ENCODE measurements at regions not wholly inside any gene's neighbourhood (a gene's known extent, or its start where the extent isn't known, plus 50 kb on each side); places are given as distances from the start of the nearest gene placed in this dataset.

DNA sequence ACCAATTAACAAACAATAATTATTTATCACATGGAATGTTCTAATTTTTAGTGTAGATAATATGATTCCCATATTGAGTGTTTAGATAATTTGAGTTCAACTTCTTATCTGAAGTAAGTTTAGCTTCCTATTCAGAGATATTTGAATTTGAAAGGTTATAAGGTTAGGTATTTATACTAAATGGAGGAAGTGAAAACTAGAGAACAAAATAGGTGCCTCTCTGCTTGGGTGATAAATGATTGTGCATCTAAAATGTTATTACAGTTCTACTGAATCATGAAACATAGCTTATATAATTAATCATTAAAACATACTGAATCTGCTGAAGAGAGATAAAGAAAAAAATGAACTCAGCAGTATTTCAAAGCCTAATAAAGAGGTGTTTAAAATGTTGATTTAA, 1174.3 kb downstream of the XPNPEP1 start:
- intact Hi-C loops (cut with micrococcal nuclease) (no loop called here), in situ Hi-C loops (cut with MboI; ENCODE audit: low sequenced_read_pairs) (no loop called here), dilution Hi-C loops (cut with HindIII; ENCODE audit: low sequenced_read_pairs, unreplicated experiment) (no loop called here)
- CTCF ChIA-PET: no interaction called here
- no peak overlapping the region for H4K5ac ChIP-seq (ENCODE audit: low read depth, low read length)
- H2BK120ac ChIP-seq (ENCODE audit: low read depth, low read length): no peak overlapping the region
- H3K27ac ChIP-seq (ENCODE audit: insufficient read depth, low read length): no peak overlapping the region
- H2AK9ac ChIP-seq (replicated peaks; ENCODE audit: low read depth, low read length, poor library complexity): no peak overlapping the region
- no peak overlapping the region for H3K4me2 ChIP-seq (ENCODE audit: low read depth, low read length)
- ATAC-seq (ENCODE audit: low read depth) (no peak), DNase-seq (no peak)
- no peak overlapping the region for H2BK20ac ChIP-seq (ENCODE audit: low read depth, low read length)
- H3K36me3 ChIP-seq (ENCODE audit: control insufficient read depth, insufficient read depth, low read length): no peaks in the 10 kb centered on the region
- H3K4me1 ChIP-seq (ENCODE audit: control insufficient read depth, insufficient read depth, low read length): no peaks in the 10 kb centered on the region
- no peaks in the 10 kb centered on the region for H3K27me3 ChIP-seq (ENCODE audit: control insufficient read depth, insufficient read depth, low read length)
- H3K4ac ChIP-seq (ENCODE audit: low read depth, low read length): no peak overlapping the region
- BruUV-seq (replicated peaks): no TSS peak
- no peak overlapping the region for H2AK5ac ChIP-seq (ENCODE audit: low read depth, low read length)
- H3K4me3 ChIP-seq (ENCODE audit: insufficient read depth, low read depth, low read length): no peak overlapping the region
- TF ChIP-seq FOS (IDR thresholded peaks at IDR 0.05; ENCODE audit: low read depth, low read length) (no peak), CHD1 (IDR thresholded peaks at IDR 0.05; ENCODE audit: low read depth, low read length) (no peak), POLR2A (IDR thresholded peaks at IDR 0.05; ENCODE audit: low read depth, low read length) (no peak), MAZ (IDR thresholded peaks at IDR 0.05; ENCODE audit: borderline replicate concordance, low read depth, low read length) (no peak), RCOR1 (IDR thresholded peaks at IDR 0.05; ENCODE audit: insufficient replicate concordance, low read length) (no peak), BHLHE40 (IDR thresholded peaks at IDR 0.05; ENCODE audit: low read depth, low read length) (no peak), RFX5 (IDR thresholded peaks at IDR 0.05; ENCODE audit: low read depth, low read length) (no peak)
- TF ChIP-seq, protein P1, sequence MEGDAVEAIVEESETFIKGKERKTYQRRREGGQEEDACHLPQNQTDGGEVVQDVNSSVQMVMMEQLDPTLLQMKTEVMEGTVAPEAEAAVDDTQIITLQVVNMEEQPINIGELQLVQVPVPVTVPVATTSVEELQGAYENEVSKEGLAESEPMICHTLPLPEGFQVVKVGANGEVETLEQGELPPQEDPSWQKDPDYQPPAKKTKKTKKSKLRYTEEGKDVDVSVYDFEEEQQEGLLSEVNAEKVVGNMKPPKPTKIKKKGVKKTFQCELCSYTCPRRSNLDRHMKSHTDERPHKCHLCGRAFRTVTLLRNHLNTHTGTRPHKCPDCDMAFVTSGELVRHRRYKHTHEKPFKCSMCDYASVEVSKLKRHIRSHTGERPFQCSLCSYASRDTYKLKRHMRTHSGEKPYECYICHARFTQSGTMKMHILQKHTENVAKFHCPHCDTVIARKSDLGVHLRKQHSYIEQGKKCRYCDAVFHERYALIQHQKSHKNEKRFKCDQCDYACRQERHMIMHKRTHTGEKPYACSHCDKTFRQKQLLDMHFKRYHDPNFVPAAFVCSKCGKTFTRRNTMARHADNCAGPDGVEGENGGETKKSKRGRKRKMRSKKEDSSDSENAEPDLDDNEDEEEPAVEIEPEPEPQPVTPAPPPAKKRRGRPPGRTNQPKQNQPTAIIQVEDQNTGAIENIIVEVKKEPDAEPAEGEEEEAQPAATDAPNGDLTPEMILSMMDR (conservative IDR thresholded peaks at IDR 0.05; ENCODE audit: low read depth, low read length): no peak
- TF ChIP-seq, protein P2, sequence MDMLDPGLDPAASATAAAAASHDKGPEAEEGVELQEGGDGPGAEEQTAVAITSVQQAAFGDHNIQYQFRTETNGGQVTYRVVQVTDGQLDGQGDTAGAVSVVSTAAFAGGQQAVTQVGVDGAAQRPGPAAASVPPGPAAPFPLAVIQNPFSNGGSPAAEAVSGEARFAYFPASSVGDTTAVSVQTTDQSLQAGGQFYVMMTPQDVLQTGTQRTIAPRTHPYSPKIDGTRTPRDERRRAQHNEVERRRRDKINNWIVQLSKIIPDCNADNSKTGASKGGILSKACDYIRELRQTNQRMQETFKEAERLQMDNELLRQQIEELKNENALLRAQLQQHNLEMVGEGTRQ (IDR thresholded peaks at IDR 0.05; ENCODE audit: low read depth, low read length): no peak
- TF ChIP-seq, protein P3, sequence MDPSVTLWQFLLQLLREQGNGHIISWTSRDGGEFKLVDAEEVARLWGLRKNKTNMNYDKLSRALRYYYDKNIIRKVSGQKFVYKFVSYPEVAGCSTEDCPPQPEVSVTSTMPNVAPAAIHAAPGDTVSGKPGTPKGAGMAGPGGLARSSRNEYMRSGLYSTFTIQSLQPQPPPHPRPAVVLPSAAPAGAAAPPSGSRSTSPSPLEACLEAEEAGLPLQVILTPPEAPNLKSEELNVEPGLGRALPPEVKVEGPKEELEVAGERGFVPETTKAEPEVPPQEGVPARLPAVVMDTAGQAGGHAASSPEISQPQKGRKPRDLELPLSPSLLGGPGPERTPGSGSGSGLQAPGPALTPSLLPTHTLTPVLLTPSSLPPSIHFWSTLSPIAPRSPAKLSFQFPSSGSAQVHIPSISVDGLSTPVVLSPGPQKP (IDR thresholded peaks at IDR 0.05; ENCODE audit: borderline replicate concordance, low read depth, low read length): no peak
- H3K9me1 ChIP-seq (ENCODE audit: insufficient read depth, low read length): no peaks in the 10 kb centered on the region
- no peak overlapping the region for H4K91ac ChIP-seq (ENCODE audit: insufficient read depth, low read depth, low read length)
- POLR2A ChIA-PET (ENCODE audit: unreplicated experiment): no interaction called here
- no peak overlapping the region for H2AFZ ChIP-seq (replicated peaks; ENCODE audit: low read length, poor library complexity)
- no peaks in the 10 kb centered on the region for H4K20me1 ChIP-seq (ENCODE audit: insufficient read depth, low read length)
- no peak overlapping the region for H2BK5ac ChIP-seq (ENCODE audit: low read depth, low read length, poor library complexity, severe bottlenecking)
- H2BK15ac ChIP-seq (ENCODE audit: low read depth, low read length): no peak overlapping the region
- no peaks in the 10 kb centered on the region for H3K9me3 ChIP-seq (ENCODE audit: control insufficient read depth, insufficient read depth, low read length)
- H3K79me1 ChIP-seq (ENCODE audit: low read depth in 1 of 2, low read length in 2 of 2): no peaks in the 10 kb centered on the region
- H3K18ac ChIP-seq (ENCODE audit: low read depth, low read length): no peak overlapping the region
- H3K9ac ChIP-seq (ENCODE audit: low read depth, low read length): no peak overlapping the region
- H3K23ac ChIP-seq (ENCODE audit: low read depth, low read length): no peak overlapping the region
- H3K56ac ChIP-seq (ENCODE audit: extremely low read depth, insufficient read depth, low read length): no peak overlapping the region
- H4K8ac ChIP-seq (ENCODE audit: low read depth in 2 of 2, low read length in 2 of 2): no peak overlapping the region
- H3K14ac ChIP-seq (replicated peaks; ENCODE audit: low read depth, low read length): no peak overlapping the region

Data from IMR-90 (cell line).